Psoas muscle (tissue), 7 donors: ENCODE measurements at regions not wholly inside any gene's neighbourhood (a gene's known extent, or its start where the extent isn't known, plus 50 kb on each side); places are given as distances from the start of the nearest gene placed in this dataset.

ENCODE experiments used
- ATAC-seq, 4 donors: fragments of 200-7000 bp; cut with Tn5 transposase; one replicate each; pipeline ENCODE4 v1.9.1; 2020; ENCODE audit warnings: moderate library complexity in 3 of 4, mild to moderate bottlenecking in 2 of 4
- DNase-seq, 2 donors: peaks; one replicate each; pipeline ENCODE4 v3.0.0-alpha.2; 2020
- H3K27ac ChIP-seq: fragments of 200-600 bp; one replicate; pipeline ENCODE4 v1.8.0; 2022
- H3K27me3 ChIP-seq, 3 donors: fragments of 200-600 bp in 1 of 3; one replicate each; pipeline versions ENCODE4 v1.6.1 to v1.8.0; 2013 to 2022; ENCODE audit warnings: low read length in 2 of 3, mild to moderate bottlenecking in 2 of 3, moderate library complexity in 1 of 3; ENCODE audit not compliant: insufficient read depth in 3 of 3
- H3K36me3 ChIP-seq, 2 donors: fragments of 200-600 bp in 1 of 2; one replicate each; pipeline versions ENCODE4 v1.6.1 to v1.8.0; 2013 to 2022; ENCODE audit warnings: low read depth in 1 of 2, mild to moderate bottlenecking in 1 of 2, moderate library complexity in 1 of 2; ENCODE audit not compliant: insufficient read depth in 1 of 2
- H3K4me1 ChIP-seq: fragments of 200-600 bp; one replicate; pipeline ENCODE4 v1.8.0; 2022
- H3K4me3 ChIP-seq: fragments of 200-600 bp; one replicate; pipeline ENCODE4 v1.8.0; 2022; ENCODE audit warnings: mild to moderate bottlenecking
- H3K9me3 ChIP-seq: fragments of 200-600 bp; one replicate; pipeline ENCODE4 v1.8.0; 2022
- CTCF ChIP-seq: fragments of 200-600 bp; IDR thresholded peaks from one replicate; pipeline ENCODE4 v1.8.0; 2022; ENCODE audit warnings: antibody characterized with exemption
- WGBS, 3 donors: extraction: QIAGEN DNeasy Blood & Tissue Kit; methylation state at CpG; one replicate each; pipeline versions ENCODE4 v1.1.6 to v1.1.7; 2013; 5-methylcytosine and 5-hydroxymethylcytosine counted together
- intact Hi-C, 2 donors: fragments of 100-400 bp; cut with DNase I; formaldehyde crosslinking; loops; one replicate each; pipeline versions ENCODE4 v1.11.0 to v1.14.2; 2022
- donor health status: healthy with polysubstance abuse.
- donor health status: DM: no; HTN: no; CAD: no; lungs with moderate emphysema.
- donor health status: Bipolar disorder and iron deficiency.
- donor health status: healthy.
- donor health status: DM: yes; HTN: yes; CAD: no.
- donor health status: DM: no; HTN: no; CAD: no.
- donor health status: DM: yes; HTN: yes; CAD: no.

GRCh38 chr4:137749466-137749865 is 217.2 kb upstream of the PCDH18 start:
- no peak for ATAC-seq
- intact Hi-C loops = no loop called here
- TF ChIP-seq CTCF = no peak
- Histone ChIP-seq H3K36me3 (no peaks in the 10 kb centered on the region), H3K4me3 (no peak overlapping the region), H3K4me1 (no peaks in the 10 kb centered on the region), H3K27ac (no peak overlapping the region), H3K9me3 (no peaks in the 10 kb centered on the region), H3K27me3 (no peaks in the 10 kb centered on the region)
- no peak for DNase-seq

- 27 to 45% (median 29%) methylated on average over 3 of the region's 3 CpGs for WGBS, 3 donors
- ATAC-seq = no peak
- intact Hi-C loops = no loop called here
- no peak for DNase-seq
- no peak for TF ChIP-seq CTCF
- Histone ChIP-seq H3K36me3 (no peaks in the 10 kb centered on the region), H3K4me1 (no peaks in the 10 kb centered on the region), H3K9me3 (no peaks in the 10 kb centered on the region), H3K4me3 (no peak overlapping the region), H3K27ac (no peak overlapping the region), H3K27me3 (no peaks in the 10 kb centered on the region)
Measured at GRCh38 chr4:137748616-137749015, 216.3 kb upstream of the PCDH18 start.

GRCh38 chr4:137740141-137740540 is 207.8 kb upstream of the PCDH18 start:
- 92 to 96% (median 96%) methylated on average over 1 of the region's 1 CpG for WGBS, 3 donors

GRCh38 chr4:137739391-137739790 is 207.1 kb upstream of the PCDH18 start:
- intact Hi-C loops = no loop called here
- ATAC-seq (no peak), DNase-seq (no peak)
- no peaks in the 10 kb centered on the region for H3K27me3 ChIP-seq
- H3K4me3 ChIP-seq = no peak overlapping the region
- no peaks in the 10 kb centered on the region for H3K4me1 ChIP-seq
- no peak for TF ChIP-seq CTCF
- H3K36me3 ChIP-seq = no peaks in the 10 kb centered on the region
- no peak overlapping the region for H3K27ac ChIP-seq
- no peaks in the 10 kb centered on the region for H3K9me3 ChIP-seq
- WGBS, 3 donors = 96 to 100% (median 97%) methylated on average over 1 of the region's 1 CpG

More at GRCh38 chr4:137740141-137740540, 207.8 kb upstream of the PCDH18 start:
- no peak for ATAC-seq
- no peaks in the 10 kb centered on the region for H3K9me3 ChIP-seq
- TF ChIP-seq CTCF = no peak
- no peaks in the 10 kb centered on the region for H3K27me3 ChIP-seq
- H3K27ac ChIP-seq = no peak overlapping the region
- no peak overlapping the region for H3K4me3 ChIP-seq
- no peak for DNase-seq
- no peaks in the 10 kb centered on the region for H3K4me1 ChIP-seq
- H3K36me3 ChIP-seq = no peaks in the 10 kb centered on the region
- intact Hi-C loops = no loop called here

GRCh38 chr4:137738375-137738990 is 206.2 kb upstream of the PCDH18 start:
- 55 to 57% (median 57%) methylated on average over 4 of the region's 4 CpGs for WGBS, 3 donors
- Histone ChIP-seq H3K36me3 (no peaks in the 10 kb centered on the region), H3K9me3 (no peaks in the 10 kb centered on the region), H3K4me1 (no peaks in the 10 kb centered on the region), H3K27me3 (no peaks in the 10 kb centered on the region), H3K27ac (no peak overlapping the region), H3K4me3 (no peak overlapping the region)
- intact Hi-C loops = no loop called here
- ATAC-seq (no peak), DNase-seq (no peak)
- no peak for TF ChIP-seq CTCF
